AG04449 (cell line): ENCODE measurements at regions not wholly inside any gene's neighbourhood (a gene's known extent, or its start where the extent isn't known, plus 50 kb on each side); places are given as distances from the start of the nearest gene placed in this dataset.
"Not testable (repeated sequence)": the region's sequence is repeated elsewhere in the genome, so short reads cannot be mapped to it uniquely, and the experiment has no call there.

Source experiments
- CTCF ChIA-PET: fragments of 350-600 bp; formaldehyde crosslinking; extraction: SDS; loops from one replicate; lab custom pipeline; 2021; ENCODE audit warnings: antibody characterized with exemption; lab: Yijun Ruan, JAX
- POLR2A ChIA-PET: fragments of 400-600, 350-600 bp; formaldehyde crosslinking; extraction: SDS; loops from one replicate; lab custom pipeline; 2020; ENCODE audit warnings: antibody characterized with exemption, inconsistent platforms; lab: Yijun Ruan, JAX
- DNase-seq: peaks from one replicate; pipeline ENCODE4 v3.0.0-alpha.2; 2010; ENCODE audit warnings: low read depth, low spot score
- H3K4me3 ChIP-seq: 2 replicates; pipeline ENCODE4 v1.5.1; 2011; ENCODE audit warnings: low read depth, mild to moderate bottlenecking, control low read depth, low read length
- CTCF ChIP-seq: IDR thresholded peaks from one replicate; pipeline ENCODE4 v1.5.1; 2011; ENCODE audit warnings: mild to moderate bottlenecking, moderate library complexity, low read length, control low read depth, inconsistent platforms; ENCODE audit not compliant: insufficient read depth; ENCODE audit errors: missing control alignments

- ChIA-PET CTCF (no interaction called here), POLR2A (no interaction called here)
- no peak for DNase-seq
- H3K4me3 ChIP-seq, result no peak overlapping the region
- TF ChIP-seq CTCF, result no peak
Measured at GRCh38 chr3:48068886-48069285, 52.7 kb upstream of the MAP4 start.

GRCh38 chr3:48068320-48068719 is 52.1 kb upstream of the MAP4 start:
- CTCF ChIA-PET, result interaction anchor here (1.7 kb wide), 1 partner anchor 16 kb away, joined by 4 read pairs; no protein-coding TSS in a partner anchor
- not testable (repeated sequence) for H3K4me3 ChIP-seq

GRCh38 chr3:48067271-48067670 is 51.1 kb upstream of the MAP4 start:
- ChIA-PET CTCF (interaction anchor here (0.6 to 1.7 kb wide), 3 partner anchors 15 to 24 kb away, joined by 3 to 4 read pairs (median 3); no protein-coding TSS in a partner anchor), POLR2A (no interaction called here)
- TF ChIP-seq CTCF, result no peak
- no peak for DNase-seq
- H3K4me3 ChIP-seq, result no peak overlapping the region

More at GRCh38 chr3:48068320-48068719, 52.1 kb upstream of the MAP4 start:
- POLR2A ChIA-PET, DNase-seq: not testable (repeated sequence)
